ENCODE measurements at regions not wholly inside any gene's neighbourhood (a gene's known extent, or its start where the extent isn't known, plus 50 kb on each side); places are given as distances from the start of the nearest gene placed in this dataset.
"Not testable (repeated sequence)": the region's sequence is repeated elsewhere in the genome, so short reads cannot be mapped to it uniquely, and the experiment has no call there.

GRCh38 chr12:87603727-87604126 is 425.5 kb downstream of the C12orf50 start:
- Histone ChIP-seq H3K4me3 (ENCODE audit: low read depth in 1 of 5, low read length in 5 of 5) (no peak overlapping the region), H3K27me3 (ENCODE audit: control insufficient read depth in 5 of 5, insufficient read depth in 4 of 5, low read length in 5 of 5) (no peaks in the 10 kb centered on the region), H3K36me3 (ENCODE audit: control insufficient read depth in 5 of 5, insufficient read depth in 5 of 5, low read length in 5 of 5) (no peaks in the 10 kb centered on the region), H3K27ac (ENCODE audit: low read depth, low read length) (no peak overlapping the region), H3K9me3 (ENCODE audit: control insufficient read depth in 5 of 5, low read length in 5 of 5) (peaks cover 0 to 4% (median 0%) of the 10 kb centered on the region in 5 donors), H3K4me1 (ENCODE audit: control insufficient read depth in 5 of 5, insufficient read depth in 5 of 5, low read length in 5 of 5) (no peaks in the 10 kb centered on the region), H3K9ac (ENCODE audit: low read length in 5 of 5) (no peak overlapping the region)

GRCh38 chr12:87599459-87599858 is 429.7 kb downstream of the C12orf50 start:
- Histone ChIP-seq H3K36me3 (ENCODE audit: control insufficient read depth in 5 of 5, insufficient read depth in 5 of 5, low read length in 5 of 5) (no peaks in the 10 kb centered on the region), H3K4me3 (ENCODE audit: low read depth in 1 of 5, low read length in 5 of 5) (no peak overlapping the region), H3K9me3 (ENCODE audit: control insufficient read depth in 5 of 5, low read length in 5 of 5) (peaks cover 0 to 4% (median 0%) of the 10 kb centered on the region in 5 donors), H3K4me1 (ENCODE audit: control insufficient read depth in 5 of 5, insufficient read depth in 5 of 5, low read length in 5 of 5) (peaks cover 0 to 13% (median 4%) of the 10 kb centered on the region in 5 donors), H3K27me3 (ENCODE audit: control insufficient read depth in 5 of 5, insufficient read depth in 4 of 5, low read length in 5 of 5) (no peaks in the 10 kb centered on the region), H3K27ac (ENCODE audit: low read depth, low read length) (no peak overlapping the region), H3K9ac (ENCODE audit: low read length in 5 of 5) (no peak overlapping the region)

DNA sequence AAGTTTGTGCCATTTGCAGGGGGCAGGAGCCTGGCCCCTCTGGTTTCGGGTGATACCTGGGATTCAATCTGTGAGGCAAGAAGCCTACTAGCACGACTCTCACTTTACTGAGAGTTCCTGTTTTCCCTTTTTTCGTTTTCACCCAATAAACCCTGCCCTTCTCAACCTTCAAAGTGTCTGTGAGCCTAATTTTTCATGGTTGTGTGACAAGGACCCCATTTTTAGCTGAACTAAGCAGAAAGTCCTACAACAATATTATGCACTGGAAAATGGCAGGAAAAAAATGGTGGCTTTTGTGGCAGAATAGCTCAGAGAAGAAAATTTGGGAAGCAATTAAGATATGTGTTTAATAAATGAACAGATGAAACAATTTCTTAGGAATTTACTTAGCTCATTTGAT is 432.1 kb downstream of the C12orf50 start:
- Histone ChIP-seq H3K4me3 (ENCODE audit: low read depth in 1 of 5, low read length in 5 of 5) (no peak overlapping the region), H3K9ac (ENCODE audit: low read length in 5 of 5) (no peak overlapping the region), H3K9me3 (ENCODE audit: control insufficient read depth in 5 of 5, low read length in 5 of 5) (no peaks in the 10 kb centered on the region), H3K4me1 (ENCODE audit: control insufficient read depth in 5 of 5, insufficient read depth in 5 of 5, low read length in 5 of 5) (peaks cover 0 to 13% (median 4%) of the 10 kb centered on the region in 5 donors), H3K27ac (ENCODE audit: low read depth, low read length) (no peak overlapping the region), H3K36me3 (ENCODE audit: control insufficient read depth in 5 of 5, insufficient read depth in 5 of 5, low read length in 5 of 5) (no peaks in the 10 kb centered on the region), H3K27me3 (ENCODE audit: control insufficient read depth in 5 of 5, insufficient read depth in 4 of 5, low read length in 5 of 5) (no peaks in the 10 kb centered on the region)

- H3K9ac ChIP-seq (ENCODE audit: low read length in 5 of 5): no peak overlapping the region
- no peaks in the 10 kb centered on the region for H3K9me3 ChIP-seq (ENCODE audit: control insufficient read depth in 5 of 5, low read length in 5 of 5)
- H3K36me3 ChIP-seq (ENCODE audit: control insufficient read depth in 5 of 5, insufficient read depth in 5 of 5, low read length in 5 of 5): no peaks in the 10 kb centered on the region
- no peak overlapping the region for H3K4me3 ChIP-seq (ENCODE audit: low read depth in 1 of 5, low read length in 5 of 5)
- peaks cover 0 to 13% (median 4%) of the 10 kb centered on the region in 5 donors for H3K4me1 ChIP-seq (ENCODE audit: control insufficient read depth in 5 of 5, insufficient read depth in 5 of 5, low read length in 5 of 5)
- H3K27me3 ChIP-seq (ENCODE audit: control insufficient read depth in 5 of 5, insufficient read depth in 4 of 5, low read length in 5 of 5): no peaks in the 10 kb centered on the region
- H3K27ac ChIP-seq (ENCODE audit: low read depth, low read length): no peak overlapping the region
Measured at GRCh38 chr12:87596636-87597035, 432.6 kb downstream of the C12orf50 start.

- H3K4me1 ChIP-seq (ENCODE audit: control insufficient read depth in 5 of 5, insufficient read depth in 5 of 5, low read length in 5 of 5): peaks cover 0 to 13% (median 4%) of the 10 kb centered on the region in 5 donors
- H3K27ac ChIP-seq (ENCODE audit: low read depth, low read length): no peak overlapping the region
- no peak overlapping the region for H3K9ac ChIP-seq (ENCODE audit: low read length in 5 of 5)
- H3K36me3 ChIP-seq (ENCODE audit: control insufficient read depth in 5 of 5, insufficient read depth in 5 of 5, low read length in 5 of 5): no peaks in the 10 kb centered on the region
- H3K27me3 ChIP-seq (ENCODE audit: control insufficient read depth in 5 of 5, insufficient read depth in 4 of 5, low read length in 5 of 5): no peaks in the 10 kb centered on the region
- H3K9me3 ChIP-seq (ENCODE audit: control insufficient read depth in 5 of 5, low read length in 5 of 5): no peaks in the 10 kb centered on the region
- H3K4me3 ChIP-seq (ENCODE audit: low read depth in 1 of 5, low read length in 5 of 5): no peak overlapping the region
Measured at GRCh38 chr12:87596134-87596533, 433.1 kb downstream of the C12orf50 start.

- H3K9me3 ChIP-seq (ENCODE audit: control insufficient read depth in 5 of 5, low read length in 5 of 5): no peaks in the 10 kb centered on the region
- H3K9ac ChIP-seq (ENCODE audit: low read length in 5 of 5): no peak overlapping the region
- no peaks in the 10 kb centered on the region for H3K27me3 ChIP-seq (ENCODE audit: control insufficient read depth in 5 of 5, insufficient read depth in 4 of 5, low read length in 5 of 5)
- H3K4me3 ChIP-seq (ENCODE audit: low read depth in 1 of 5, low read length in 5 of 5): no peak overlapping the region
- H3K4me1 ChIP-seq (ENCODE audit: control insufficient read depth in 5 of 5, insufficient read depth in 5 of 5, low read length in 5 of 5): peaks cover 0 to 4% (median 0%) of the 10 kb centered on the region in 5 donors
- H3K27ac ChIP-seq (ENCODE audit: low read depth, low read length): no peak overlapping the region
- H3K36me3 ChIP-seq (ENCODE audit: control insufficient read depth in 5 of 5, insufficient read depth in 5 of 5, low read length in 5 of 5): no peaks in the 10 kb centered on the region
Measured at GRCh38 chr12:87585882-87586557, 443.2 kb downstream of the C12orf50 start.

- not testable (repeated sequence) for H3K4me1 ChIP-seq (ENCODE audit: control insufficient read depth in 5 of 5, insufficient read depth in 5 of 5, low read length in 5 of 5); H3K36me3 ChIP-seq (ENCODE audit: control insufficient read depth in 5 of 5, insufficient read depth in 5 of 5, low read length in 5 of 5); H3K27ac ChIP-seq (ENCODE audit: low read depth, low read length); H3K4me3 ChIP-seq (ENCODE audit: low read depth in 1 of 5, low read length in 5 of 5); H3K27me3 ChIP-seq (ENCODE audit: control insufficient read depth in 5 of 5, insufficient read depth in 4 of 5, low read length in 5 of 5); H3K9ac ChIP-seq (ENCODE audit: low read length in 5 of 5); H3K9me3 ChIP-seq (ENCODE audit: control insufficient read depth in 5 of 5, low read length in 5 of 5)
Measured at GRCh38 chr12:87579091-87579490, 450.1 kb downstream of the C12orf50 start.

GRCh38 chr12:87575906-87576305 is 453.3 kb downstream of the C12orf50 start:
- H3K36me3 ChIP-seq (ENCODE audit: control insufficient read depth in 5 of 5, insufficient read depth in 5 of 5, low read length in 5 of 5): no peaks in the 10 kb centered on the region
- H3K27me3 ChIP-seq (ENCODE audit: control insufficient read depth in 5 of 5, insufficient read depth in 4 of 5, low read length in 5 of 5): no peaks in the 10 kb centered on the region
- H3K9me3 ChIP-seq (ENCODE audit: control insufficient read depth in 5 of 5, low read length in 5 of 5): no peaks in the 10 kb centered on the region
- H3K27ac ChIP-seq (ENCODE audit: low read depth, low read length): no peak overlapping the region
- no peak overlapping the region for H3K4me3 ChIP-seq (ENCODE audit: low read depth in 1 of 5, low read length in 5 of 5)
- no peaks in the 10 kb centered on the region for H3K4me1 ChIP-seq (ENCODE audit: control insufficient read depth in 5 of 5, insufficient read depth in 5 of 5, low read length in 5 of 5)
- H3K9ac ChIP-seq (ENCODE audit: low read length in 5 of 5): no peak overlapping the region

DNA sequence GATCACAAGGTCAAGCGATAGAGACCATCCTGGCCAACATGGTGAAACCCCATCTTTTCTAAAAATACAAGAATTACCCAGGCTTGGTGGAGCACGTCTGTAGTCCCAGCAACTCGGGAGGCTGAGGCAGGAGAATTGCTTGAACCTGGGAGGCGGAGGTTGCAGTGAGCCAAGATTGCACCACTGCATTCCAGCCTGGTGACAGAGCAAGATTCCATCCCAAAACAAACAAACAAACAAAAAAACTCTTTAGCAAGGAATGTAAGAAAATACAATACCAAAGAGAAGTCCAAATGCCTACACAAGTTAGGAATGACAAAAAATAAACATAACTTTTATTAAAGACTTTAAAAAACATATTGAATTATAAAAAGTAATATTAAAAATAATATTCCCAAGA is 462.3 kb downstream of the C12orf50 start:
- not testable (repeated sequence) for H3K4me1 ChIP-seq (ENCODE audit: control insufficient read depth in 5 of 5, insufficient read depth in 5 of 5, low read length in 5 of 5); H3K27ac ChIP-seq (ENCODE audit: low read depth, low read length); H3K4me3 ChIP-seq (ENCODE audit: low read depth in 1 of 5, low read length in 5 of 5); H3K27me3 ChIP-seq (ENCODE audit: control insufficient read depth in 5 of 5, insufficient read depth in 4 of 5, low read length in 5 of 5); H3K36me3 ChIP-seq (ENCODE audit: control insufficient read depth in 5 of 5, insufficient read depth in 5 of 5, low read length in 5 of 5); H3K9ac ChIP-seq (ENCODE audit: low read length in 5 of 5)
- H3K9me3 ChIP-seq (ENCODE audit: control insufficient read depth in 5 of 5, low read length in 5 of 5): peaks cover 0 to 12% (median 6%) of the 10 kb centered on the region in 5 donors

- Histone ChIP-seq H3K27ac (ENCODE audit: low read depth, low read length) (no peak overlapping the region), H3K9ac (ENCODE audit: low read length in 5 of 5) (no peak overlapping the region), H3K27me3 (ENCODE audit: control insufficient read depth in 5 of 5, insufficient read depth in 4 of 5, low read length in 5 of 5) (no peaks in the 10 kb centered on the region), H3K9me3 (ENCODE audit: control insufficient read depth in 5 of 5, low read length in 5 of 5) (peaks cover 0 to 10% (median 0%) of the 10 kb centered on the region in 5 donors), H3K36me3 (ENCODE audit: control insufficient read depth in 5 of 5, insufficient read depth in 5 of 5, low read length in 5 of 5) (no peaks in the 10 kb centered on the region), H3K4me1 (ENCODE audit: control insufficient read depth in 5 of 5, insufficient read depth in 5 of 5, low read length in 5 of 5) (peaks cover 0 to 7% (median 0%) of the 10 kb centered on the region in 5 donors), H3K4me3 (ENCODE audit: low read depth in 1 of 5, low read length in 5 of 5) (no peak overlapping the region)
Measured at GRCh38 chr12:87556985-87557384, 472.2 kb downstream of the C12orf50 start.
